ENCODE measurements at regions not wholly inside any gene's neighbourhood (a gene's known extent, or its start where the extent isn't known, plus 50 kb on each side); places are given as distances from the start of the nearest gene placed in this dataset.
A peak's percentile ranks its signal among the peaks of the same experiment; 100 is the strongest.

DNA sequence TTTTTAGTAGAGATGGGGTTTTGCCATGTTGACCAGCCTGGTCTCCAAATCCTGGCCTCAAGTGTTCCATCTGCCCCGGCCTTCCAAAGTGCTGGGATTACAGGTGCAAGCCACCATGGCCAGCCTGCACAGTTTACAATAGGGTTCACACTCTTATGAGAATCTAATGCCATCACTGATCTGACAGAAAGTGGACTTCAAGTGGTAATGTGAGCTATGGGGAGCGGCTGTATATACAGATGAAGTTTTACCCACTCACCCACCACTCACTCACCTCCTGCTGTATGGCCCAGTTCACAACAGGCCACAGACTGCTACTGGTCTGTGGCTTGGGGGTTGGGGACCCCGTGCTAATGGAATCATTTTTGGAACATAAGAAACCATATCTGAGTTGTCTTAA, 58.4 kb upstream of the RNPC3 start:
- H3K4me3 ChIP-seq, result no peak overlapping the region
- FAIRE-seq (no peak), ATAC-seq (no peak), DNase-seq (ENCODE audit: low read depth, low spot score) (no peak)
- POLR2A ChIA-PET, result no interaction called here
- H3K9me3 ChIP-seq (replicated peaks; ENCODE audit: control insufficient read depth, insufficient read depth, low read length), result no peaks in the 10 kb centered on the region
- no peaks in the 10 kb centered on the region for H4K20me1 ChIP-seq (ENCODE audit: control insufficient read depth, insufficient read depth)
- no peak overlapping the region for H3K27ac ChIP-seq (ENCODE audit: control insufficient read depth, insufficient read depth)
- CTCF ChIA-PET, result interaction anchor here (0.5 kb wide), 1 partner anchor 74 kb away, joined by 4 read pairs; no protein-coding TSS in a partner anchor
- 0% methylated on average over 3 of the region's 3 CpGs for WGBS (ENCODE audit: insufficient coverage, insufficient replicate concordance, low lambda C conversion rate, missing lambda C conversion rate)
- in situ Hi-C loops (cut with MboI), result no loop called here
- intact Hi-C loops (cut with micrococcal nuclease; ENCODE audit: unreplicated experiment), result no loop called here
- H3K4me2 ChIP-seq (ENCODE audit: control insufficient read depth, insufficient read depth), result no peak overlapping the region
- TF ChIP-seq TARDBP (IDR thresholded peaks at IDR 0.05; ENCODE audit: borderline replicate concordance) (no peak), STAT3 (IDR thresholded peaks at IDR 0.05; ENCODE audit: low read depth, low read length) (no peak), CHD2 (IDR thresholded peaks at IDR 0.05; ENCODE audit: borderline replicate concordance, low read depth, low read length) (no peak)
- H2AFZ ChIP-seq (ENCODE audit: control insufficient read depth, low read depth, low read length), result no peak overlapping the region
- H3K36me3 ChIP-seq (ENCODE audit: control insufficient read depth in 2 of 2, insufficient read depth in 2 of 2, low read length in 1 of 2), result no peaks in the 10 kb centered on the region
- no peaks in the 10 kb centered on the region for H3K27me3 ChIP-seq (replicated peaks in 1 of 2; ENCODE audit: control insufficient read depth in 2 of 2, insufficient read depth in 2 of 2, low read length in 1 of 2)
- RAD21 ChIA-PET (ENCODE audit: unreplicated experiment), result no interaction called here
- H3K79me2 ChIP-seq (ENCODE audit: control insufficient read depth, insufficient read depth, low read length), result no peaks in the 10 kb centered on the region
- BruUV-seq (replicated peaks), result no TSS peak
- H3K4me1 ChIP-seq (ENCODE audit: control insufficient read depth, insufficient read depth, low read length), result no peaks in the 10 kb centered on the region
- SMC1A ChIA-PET (ENCODE audit: uncharacterized antibody, unreplicated experiment), result no interaction called here
- no peak overlapping the region for H3K9ac ChIP-seq (ENCODE audit: control insufficient read depth, insufficient read depth, low read length)

DNA sequence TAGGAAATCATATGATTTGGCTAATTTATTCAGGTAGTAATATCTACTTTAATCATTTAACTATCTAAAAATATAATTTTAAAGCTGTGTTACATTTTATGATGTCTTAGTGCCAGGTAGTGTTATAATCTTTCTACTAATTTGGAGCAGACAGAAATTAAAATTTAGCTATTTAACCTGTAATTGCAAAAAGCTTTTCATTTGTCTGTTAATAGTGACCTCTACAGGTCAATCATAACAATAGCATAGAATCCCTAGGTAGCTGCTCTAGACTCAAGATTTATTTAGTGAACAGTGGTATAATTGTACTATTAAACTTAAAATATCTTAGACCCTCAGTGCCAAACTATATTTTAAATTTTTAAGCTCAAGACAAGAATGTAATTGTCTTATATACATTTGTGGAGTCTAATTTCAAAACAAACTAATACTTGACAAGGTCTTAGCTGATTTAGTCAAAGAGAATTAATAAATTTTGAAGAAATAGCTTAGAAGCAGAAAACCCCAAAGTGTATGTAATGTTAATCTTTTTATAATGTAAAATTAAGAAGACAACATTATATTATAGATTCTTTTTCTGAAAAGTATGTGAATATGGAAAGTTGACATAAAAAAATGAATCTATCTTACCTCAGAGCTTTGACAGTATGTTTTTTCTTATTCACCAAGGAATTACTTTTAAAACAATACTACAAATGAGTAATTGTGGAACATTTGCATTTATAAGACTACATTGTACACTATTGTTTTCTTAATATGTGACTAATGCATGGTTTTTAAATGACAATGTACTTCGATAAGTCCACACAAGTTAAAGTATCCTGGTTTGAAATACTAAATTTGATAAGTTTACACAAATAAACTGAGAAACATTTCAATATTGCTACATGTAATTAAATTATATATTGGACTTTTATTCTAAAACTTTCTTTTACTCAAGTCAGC, 64.1 kb upstream of the RNPC3 start:
- Histone ChIP-seq H3K9ac (ENCODE audit: control insufficient read depth, insufficient read depth, low read length) (no peak overlapping the region), H3K36me3 (ENCODE audit: control insufficient read depth in 2 of 2, insufficient read depth in 2 of 2, low read length in 1 of 2) (no peaks in the 10 kb centered on the region), H2AFZ (ENCODE audit: control insufficient read depth, low read depth, low read length) (no peak overlapping the region), H3K79me2 (ENCODE audit: control insufficient read depth, insufficient read depth, low read length) (no peaks in the 10 kb centered on the region), H3K27ac (ENCODE audit: control insufficient read depth, insufficient read depth) (no peak overlapping the region), H4K20me1 (ENCODE audit: control insufficient read depth, insufficient read depth) (no peaks in the 10 kb centered on the region), H3K9me3 (replicated peaks; ENCODE audit: control insufficient read depth, insufficient read depth, low read length) (no peaks in the 10 kb centered on the region), H3K4me2 (ENCODE audit: control insufficient read depth, insufficient read depth) (no peak overlapping the region), H3K4me3 (no peak overlapping the region), H3K27me3 (replicated peaks in 1 of 2; ENCODE audit: control insufficient read depth in 2 of 2, insufficient read depth in 2 of 2, low read length in 1 of 2) (no peaks in the 10 kb centered on the region), H3K4me1 (ENCODE audit: control insufficient read depth, insufficient read depth, low read length) (no peaks in the 10 kb centered on the region)
- ATAC-seq (peak; percentile 55), DNase-seq (ENCODE audit: low read depth, low spot score) (no peak), FAIRE-seq (no peak)
- ChIA-PET RAD21 (ENCODE audit: unreplicated experiment) (interaction anchor here (0.8 to 1.8 kb wide), 13 partner anchors 10 to 1941 kb away, joined by 3 to 32 read pairs (median 3); no protein-coding TSS in a partner anchor), SMC1A (ENCODE audit: uncharacterized antibody, unreplicated experiment) (interaction anchor here (0.6 to 1.9 kb wide), 15 partner anchors 10 to 1942 kb away, joined by 3 to 29 read pairs (median 5); no protein-coding TSS in a partner anchor), CTCF (interaction anchor here (0.6 to 3.1 kb wide), 32 partner anchors 9 to 1693 kb away, joined by 3 to 82 read pairs (median 4); partner anchors contain the start of gene COL11A1), POLR2A (no interaction called here)
- intact Hi-C loops (cut with micrococcal nuclease; ENCODE audit: unreplicated experiment), result loop anchor here (2.0 kb wide), 1 partner anchor 355 kb away; no protein-coding TSS in a partner anchor
- no TSS peak for BruUV-seq (replicated peaks)
- WGBS (ENCODE audit: insufficient coverage, insufficient replicate concordance, low lambda C conversion rate, missing lambda C conversion rate), result 67% methylated on average over 1 of the region's 1 CpG
- in situ Hi-C loops (cut with MboI), result no loop called here
- TF ChIP-seq, protein P1, sequence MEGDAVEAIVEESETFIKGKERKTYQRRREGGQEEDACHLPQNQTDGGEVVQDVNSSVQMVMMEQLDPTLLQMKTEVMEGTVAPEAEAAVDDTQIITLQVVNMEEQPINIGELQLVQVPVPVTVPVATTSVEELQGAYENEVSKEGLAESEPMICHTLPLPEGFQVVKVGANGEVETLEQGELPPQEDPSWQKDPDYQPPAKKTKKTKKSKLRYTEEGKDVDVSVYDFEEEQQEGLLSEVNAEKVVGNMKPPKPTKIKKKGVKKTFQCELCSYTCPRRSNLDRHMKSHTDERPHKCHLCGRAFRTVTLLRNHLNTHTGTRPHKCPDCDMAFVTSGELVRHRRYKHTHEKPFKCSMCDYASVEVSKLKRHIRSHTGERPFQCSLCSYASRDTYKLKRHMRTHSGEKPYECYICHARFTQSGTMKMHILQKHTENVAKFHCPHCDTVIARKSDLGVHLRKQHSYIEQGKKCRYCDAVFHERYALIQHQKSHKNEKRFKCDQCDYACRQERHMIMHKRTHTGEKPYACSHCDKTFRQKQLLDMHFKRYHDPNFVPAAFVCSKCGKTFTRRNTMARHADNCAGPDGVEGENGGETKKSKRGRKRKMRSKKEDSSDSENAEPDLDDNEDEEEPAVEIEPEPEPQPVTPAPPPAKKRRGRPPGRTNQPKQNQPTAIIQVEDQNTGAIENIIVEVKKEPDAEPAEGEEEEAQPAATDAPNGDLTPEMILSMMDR (IDR thresholded peaks at IDR 0.05 in 2 of 3, conservative IDR thresholded peaks at IDR 0.05 in 1 of 3; ENCODE audit: control insufficient read depth in 2 of 3, extremely low read depth in 1 of 3, insufficient read depth in 1 of 3, low read depth in 3 of 3, low read length in 3 of 3), result peak; percentile 33 to 64 (median 44); a peak in 5 of 6 replicates
- no peak for TF ChIP-seq TBL1XR1 (IDR thresholded peaks at IDR 0.05; ENCODE audit: low read depth, low read length)
- TF ChIP-seq, protein P2, sequence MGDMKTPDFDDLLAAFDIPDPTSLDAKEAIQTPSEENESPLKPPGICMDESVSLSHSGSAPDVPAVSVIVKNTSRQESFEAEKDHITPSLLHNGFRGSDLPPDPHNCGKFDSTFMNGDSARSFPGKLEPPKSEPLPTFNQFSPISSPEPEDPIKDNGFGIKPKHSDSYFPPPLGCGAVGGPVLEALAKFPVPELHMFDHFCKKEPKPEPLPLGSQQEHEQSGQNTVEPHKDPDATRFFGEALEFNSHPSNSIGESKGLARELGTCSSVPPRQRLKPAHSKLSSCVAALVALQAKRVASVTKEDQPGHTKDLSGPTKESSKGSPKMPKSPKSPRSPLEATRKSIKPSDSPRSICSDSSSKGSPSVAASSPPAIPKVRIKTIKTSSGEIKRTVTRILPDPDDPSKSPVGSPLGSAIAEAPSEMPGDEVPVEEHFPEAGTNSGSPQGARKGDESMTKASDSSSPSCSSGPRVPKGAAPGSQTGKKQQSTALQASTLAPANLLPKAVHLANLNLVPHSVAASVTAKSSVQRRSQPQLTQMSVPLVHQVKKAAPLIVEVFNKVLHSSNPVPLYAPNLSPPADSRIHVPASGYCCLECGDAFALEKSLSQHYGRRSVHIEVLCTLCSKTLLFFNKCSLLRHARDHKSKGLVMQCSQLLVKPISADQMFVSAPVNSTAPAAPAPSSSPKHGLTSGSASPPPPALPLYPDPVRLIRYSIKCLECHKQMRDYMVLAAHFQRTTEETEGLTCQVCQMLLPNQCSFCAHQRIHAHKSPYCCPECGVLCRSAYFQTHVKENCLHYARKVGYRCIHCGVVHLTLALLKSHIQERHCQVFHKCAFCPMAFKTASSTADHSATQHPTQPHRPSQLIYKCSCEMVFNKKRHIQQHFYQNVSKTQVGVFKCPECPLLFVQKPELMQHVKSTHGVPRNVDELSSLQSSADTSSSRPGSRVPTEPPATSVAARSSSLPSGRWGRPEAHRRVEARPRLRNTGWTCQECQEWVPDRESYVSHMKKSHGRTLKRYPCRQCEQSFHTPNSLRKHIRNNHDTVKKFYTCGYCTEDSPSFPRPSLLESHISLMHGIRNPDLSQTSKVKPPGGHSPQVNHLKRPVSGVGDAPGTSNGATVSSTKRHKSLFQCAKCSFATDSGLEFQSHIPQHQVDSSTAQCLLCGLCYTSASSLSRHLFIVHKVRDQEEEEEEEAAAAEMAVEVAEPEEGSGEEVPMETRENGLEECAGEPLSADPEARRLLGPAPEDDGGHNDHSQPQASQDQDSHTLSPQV (IDR thresholded peaks at IDR 0.05), result no peak
